Ecto neural progenitor cell (in vitro differentiated cells): ENCODE measurements at regions not wholly inside any gene's neighbourhood (a gene's known extent, or its start where the extent isn't known, plus 50 kb on each side); places are given as distances from the start of the nearest gene placed in this dataset.

Experiments used
- DNase-seq: peaks from one replicate; pipeline ENCODE4 v3.0.0-alpha.2; 2018; ENCODE audit warnings: low spot score

- peak; percentile 44 for DNase-seq
These were observed 105.9 kb upstream of the IER5L start for GRCh38 chr9:129283705-129284606.

DNA sequence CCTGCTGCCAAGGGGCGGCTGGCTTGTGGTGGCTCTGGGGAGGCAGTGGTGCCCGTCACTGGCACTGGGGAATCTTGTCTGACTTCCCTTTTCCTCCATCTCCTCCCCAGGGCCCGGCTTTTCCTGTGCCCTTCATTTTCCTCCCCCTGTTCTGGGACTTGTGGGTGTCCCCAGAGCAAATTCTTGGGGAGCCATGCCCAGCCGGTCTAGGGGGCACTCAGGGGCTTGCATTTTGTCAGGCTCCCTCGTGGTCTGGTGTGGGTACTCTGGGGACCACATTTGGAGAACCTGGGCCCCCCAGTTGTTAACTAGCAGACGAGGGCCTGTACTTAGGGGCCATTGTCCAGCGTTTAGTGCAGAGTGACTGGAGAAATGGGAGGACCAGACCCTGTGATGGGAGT, 105.2 kb upstream of the IER5L start:
- no peak for DNase-seq

DNA sequence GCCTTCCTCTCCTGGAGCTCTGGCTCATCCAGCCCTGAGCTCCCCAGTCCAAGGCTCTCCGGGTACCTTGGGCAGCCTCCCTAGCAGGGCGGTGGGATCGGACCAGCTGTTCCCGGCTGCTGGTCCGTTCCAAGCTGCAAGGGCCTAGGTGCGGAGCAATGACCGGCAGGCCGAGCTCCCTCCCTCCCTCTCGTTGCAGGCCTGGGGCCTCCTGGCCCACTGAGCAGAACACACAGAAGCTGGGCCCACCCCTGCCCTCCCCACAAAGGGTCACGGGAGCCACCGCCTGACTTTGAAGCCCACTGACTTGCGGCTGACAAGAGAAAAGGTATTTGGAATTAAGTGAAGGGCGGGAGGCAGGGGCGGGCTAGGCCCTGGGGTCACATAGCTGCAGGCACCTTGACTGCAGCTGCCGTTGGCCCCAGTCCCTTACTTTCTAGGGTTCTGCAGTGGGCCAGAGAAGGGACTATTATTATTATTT, 104.7 kb upstream of the IER5L start:
- peak; percentile 62 for DNase-seq

DNA sequence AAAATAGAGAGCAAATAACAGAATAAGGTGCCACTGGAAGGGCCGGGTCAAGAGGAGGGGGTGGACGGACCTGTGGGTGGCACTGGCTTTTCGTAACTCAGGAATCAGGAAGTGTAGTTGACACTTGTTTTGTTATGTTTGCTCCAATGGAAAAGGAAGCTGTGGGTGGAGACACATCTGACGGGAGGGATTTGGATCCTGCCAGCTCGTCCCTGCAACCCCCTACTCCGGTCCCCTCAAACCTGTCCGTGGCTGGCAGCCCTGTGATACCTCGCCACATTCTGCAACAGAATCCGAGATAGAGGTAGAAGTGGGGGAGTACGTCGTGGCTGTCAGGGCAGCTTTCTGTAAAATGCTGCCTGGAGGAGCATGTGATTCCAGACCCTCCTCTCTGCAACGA, 104.2 kb upstream of the IER5L start:
- peak; percentile 46 for DNase-seq

GRCh38 chr9:129281506-129282145, 103.6 kb upstream of the IER5L start:
- peak; percentile 45 for DNase-seq

DNA sequence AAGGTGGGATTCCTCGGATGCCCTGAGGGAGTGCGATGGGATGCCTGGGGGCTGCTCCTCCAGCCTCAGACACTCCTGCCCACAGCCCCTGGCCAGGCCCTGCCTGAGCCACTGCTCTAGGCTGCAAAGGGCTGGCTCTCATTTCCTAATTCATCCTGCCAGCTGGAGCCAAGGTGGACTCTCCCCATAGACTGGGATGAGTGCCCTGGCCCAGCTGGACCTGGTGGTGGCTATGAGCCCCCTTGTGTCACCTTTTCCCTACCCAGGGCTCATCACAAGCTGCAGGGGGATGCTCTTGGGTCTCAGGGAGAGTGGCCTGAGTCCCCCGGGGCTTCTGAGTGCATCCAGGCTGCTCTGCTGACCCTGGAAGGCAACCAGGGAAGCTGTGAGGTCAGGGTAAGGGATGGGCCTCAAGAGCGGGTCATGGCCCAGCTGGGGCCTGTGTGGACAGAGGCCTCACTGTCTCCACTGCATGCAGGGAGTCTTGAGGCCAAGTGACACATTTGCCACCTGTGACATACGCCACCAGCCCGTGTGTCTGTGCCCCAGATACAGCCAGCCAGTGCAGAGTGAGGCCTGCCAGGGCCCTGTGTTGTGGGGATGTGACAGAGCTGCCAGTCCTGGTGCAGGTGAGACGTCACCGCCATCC, 102.7 kb upstream of the IER5L start:
- DNase-seq = peak; percentile 42

GRCh38 chr9:129280236-129280622, 102.2 kb upstream of the IER5L start:
- no peak for DNase-seq

GRCh38 chr9:129278391-129279237, 100.6 kb upstream of the IER5L start:
- DNase-seq = peak; percentile 56

DNA sequence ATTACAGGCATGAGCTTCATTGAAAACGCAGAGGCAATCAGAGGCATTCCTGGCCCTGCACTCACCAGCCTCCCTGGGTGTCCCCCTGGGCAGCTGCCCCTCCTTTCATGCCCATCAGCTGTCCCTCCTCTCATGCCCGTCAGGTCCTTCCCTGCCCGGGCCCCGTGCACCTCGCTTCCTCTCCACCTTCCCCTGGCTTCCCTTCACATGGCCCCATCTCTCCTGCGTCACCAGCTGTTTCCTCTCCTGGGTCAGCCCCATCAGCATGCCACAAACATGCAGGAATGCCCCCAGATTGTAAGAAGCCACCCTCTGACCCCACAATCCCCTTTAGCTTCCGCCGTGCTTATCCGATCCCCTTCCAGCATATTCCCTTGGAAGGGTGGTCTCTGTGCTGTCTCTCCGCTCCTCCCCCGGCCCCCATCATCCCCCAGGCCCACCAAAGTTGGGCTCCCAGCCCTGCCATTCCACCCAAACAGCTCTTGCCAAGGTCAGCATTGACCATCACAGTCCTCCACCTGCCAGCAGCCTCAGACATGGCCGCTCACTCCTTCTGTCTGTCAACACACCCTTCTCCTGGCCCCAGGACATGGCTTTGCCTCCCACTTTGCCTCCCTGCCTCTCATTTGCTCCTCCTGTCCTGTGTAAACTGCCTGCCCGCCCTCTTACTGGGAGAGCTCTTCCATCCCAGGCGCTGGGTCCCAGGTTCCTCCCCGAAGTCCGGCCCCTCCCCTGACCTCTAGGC, 98.6 kb upstream of the IER5L start:
- DNase-seq = no peak

DNA sequence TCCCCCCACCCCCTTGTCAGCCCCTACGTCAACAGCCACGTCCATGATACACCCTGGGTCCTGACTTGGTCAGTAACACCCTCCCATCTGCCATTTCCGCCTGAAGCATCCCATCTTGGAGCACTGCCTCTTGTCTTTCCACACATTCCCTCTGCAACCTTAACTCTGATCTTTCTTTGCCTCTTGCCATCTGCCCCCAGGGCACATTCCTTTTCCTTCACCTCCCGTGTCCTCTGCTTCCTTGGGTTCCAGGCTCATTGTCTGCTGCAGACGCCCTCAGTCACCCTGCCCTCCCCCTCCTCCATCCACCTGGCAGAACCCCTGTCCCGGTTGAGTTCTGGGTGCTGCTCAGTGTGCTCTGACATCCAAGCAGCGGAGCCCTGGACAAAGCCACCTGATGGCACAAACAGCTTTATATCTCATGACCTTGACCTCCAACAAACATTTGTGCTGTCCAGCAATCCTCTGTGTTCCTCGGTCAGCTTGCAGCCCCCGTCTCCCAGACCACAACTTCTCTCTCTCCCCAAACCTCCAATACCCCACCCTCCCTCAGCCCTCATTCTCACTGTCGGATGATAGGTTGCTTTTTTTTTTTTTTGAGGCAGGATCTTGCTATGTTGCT, 97.7 kb upstream of the IER5L start:
- no peak for DNase-seq

DNA sequence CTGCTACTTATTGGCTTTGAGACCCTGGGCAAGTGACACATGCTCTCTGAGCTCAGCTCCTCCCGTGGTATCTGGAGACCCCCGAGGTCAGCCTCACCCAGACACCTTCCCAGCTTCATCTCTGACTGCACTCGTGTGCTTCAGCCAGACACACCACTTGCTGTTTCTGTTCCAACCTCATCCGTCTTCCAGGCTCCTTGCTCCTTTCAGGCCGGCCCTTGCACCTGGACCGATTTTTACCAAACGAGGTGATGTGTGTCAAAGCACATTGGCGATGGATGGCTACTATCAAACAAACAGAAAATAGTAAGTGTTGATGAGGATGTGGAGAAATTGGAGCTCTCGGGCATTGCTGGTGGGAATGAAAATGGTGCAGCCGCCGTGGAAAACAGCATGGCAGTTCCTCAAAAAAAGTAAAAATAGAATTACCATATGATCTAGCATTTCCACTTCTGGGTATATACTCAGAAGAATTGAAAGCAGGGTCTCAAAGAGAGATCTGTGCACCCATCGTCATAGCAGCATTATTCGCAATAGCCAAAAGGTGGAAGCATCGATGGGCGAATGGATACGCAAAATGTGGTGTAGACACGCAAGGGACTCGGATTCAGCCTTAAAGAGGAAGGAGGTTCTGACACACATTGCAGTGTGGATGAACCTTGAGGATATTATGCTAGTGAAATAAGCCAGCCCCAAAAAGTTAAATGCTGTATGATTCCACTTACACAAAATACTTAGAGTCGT, 96.1 kb upstream of the IER5L start:
- DNase-seq = no peak

GRCh38 chr9:129273136-129273895, 95.3 kb upstream of the IER5L start:
- DNase-seq = no peak

GRCh38 chr9:129272348-129273025, 94.4 kb upstream of the IER5L start:
- DNase-seq = no peak

DNA sequence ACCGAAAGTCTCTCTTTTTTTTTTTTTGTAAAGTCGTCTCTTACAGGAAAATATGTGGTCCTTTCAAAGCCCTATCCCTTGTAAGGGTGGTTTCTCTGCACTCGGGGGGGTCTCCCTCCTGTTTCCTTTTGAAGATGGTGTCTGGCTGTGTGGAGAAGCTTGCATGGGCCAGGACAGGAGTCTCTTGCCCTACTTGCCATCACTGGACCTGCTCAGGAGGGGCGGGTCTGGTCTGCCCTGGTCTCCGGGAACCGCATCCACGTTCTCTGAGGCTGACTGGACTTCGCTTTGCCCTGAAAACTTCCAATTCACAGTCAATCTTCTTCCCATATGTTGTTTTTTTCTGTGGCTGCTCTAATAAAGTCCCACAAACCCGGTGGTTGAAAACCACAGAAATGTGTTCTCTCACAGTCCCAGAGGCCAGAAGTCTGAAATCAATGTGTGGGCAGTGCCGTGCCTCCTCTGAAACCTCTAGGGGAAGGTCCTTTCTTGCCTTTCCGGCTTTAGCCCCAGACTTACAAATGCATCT, 92.9 kb upstream of the IER5L start:
- no peak for DNase-seq

DNA sequence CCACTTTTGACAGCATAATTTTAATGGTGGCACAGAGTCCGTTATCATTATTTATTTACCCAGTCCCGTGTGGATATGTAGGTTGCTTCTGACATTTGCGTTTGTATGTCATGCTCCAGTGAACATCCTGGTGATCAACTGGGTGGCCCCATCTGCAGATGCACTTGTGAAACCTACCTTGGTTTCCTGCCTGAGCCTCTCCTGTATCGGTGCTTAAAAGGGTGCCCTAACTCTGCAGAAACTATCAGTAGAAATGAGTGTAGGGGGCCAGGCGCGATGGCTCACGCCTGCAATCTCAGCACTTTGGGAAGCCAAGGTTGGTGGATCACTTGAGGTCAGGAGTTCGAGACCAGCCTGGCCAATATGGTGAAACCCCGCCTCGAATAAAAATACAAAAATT, 92.1 kb upstream of the IER5L start:
- no peak for DNase-seq

- DNase-seq = no peak
These were observed 89.1 kb upstream of the IER5L start for GRCh38 chr9:129267141-129267540.

DNA sequence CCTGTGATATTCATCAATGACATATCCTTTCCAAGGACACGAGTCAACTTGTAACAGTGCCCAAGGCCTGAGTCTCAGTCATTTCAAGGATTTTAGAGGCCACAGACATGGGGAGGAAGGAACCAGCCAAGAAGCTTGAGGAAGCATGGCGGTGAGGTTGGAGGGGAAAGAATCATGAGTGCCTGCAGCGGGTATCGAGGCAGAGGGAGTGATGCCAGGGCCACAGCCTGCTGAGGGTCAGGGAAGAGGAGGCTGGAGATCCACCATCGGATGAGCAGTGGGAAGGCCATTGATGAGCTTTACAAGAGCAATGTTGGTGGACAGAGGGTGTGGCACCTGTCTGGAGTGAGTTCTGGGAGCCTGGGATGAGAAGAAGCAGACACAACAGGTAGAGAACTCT, 88.5 kb upstream of the IER5L start:
- no peak for DNase-seq

DNA sequence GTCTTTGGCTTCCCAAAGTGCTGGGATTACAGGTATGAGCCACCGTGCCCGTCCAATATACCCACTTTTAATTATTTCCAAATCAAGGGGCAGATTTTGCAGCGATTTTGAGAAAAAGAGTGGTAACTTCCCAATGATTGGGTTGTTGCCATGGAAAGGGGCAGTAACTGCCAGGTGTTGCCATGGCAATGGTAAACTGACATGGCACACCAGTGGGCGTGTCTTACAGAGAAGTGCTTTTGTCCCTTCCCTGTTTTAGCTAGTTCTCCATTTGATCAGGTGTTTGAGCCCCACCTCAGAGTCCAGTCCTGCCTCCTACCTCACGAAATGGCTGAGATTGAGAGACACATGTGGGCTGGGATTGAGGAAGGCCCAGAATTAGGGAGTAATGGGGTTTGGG, 86.3 kb upstream of the IER5L start:
- no peak for DNase-seq
